ENCODE measurements at regions not wholly inside any gene's neighbourhood (a gene's known extent, or its start where the extent isn't known, plus 50 kb on each side); places are given as distances from the start of the nearest gene placed in this dataset.

GRCh38 chr15:37586976-37587375 lies 347.5 kb upstream of the TMCO5A start:
- no peak overlapping the region for H3K27ac ChIP-seq
- no peak for TF ChIP-seq CTCF (conservative IDR thresholded peaks at IDR 0.05)

- no peak overlapping the region for H3K27ac ChIP-seq
- no peak for TF ChIP-seq CTCF (conservative IDR thresholded peaks at IDR 0.05)
Measured at GRCh38 chr15:37594417-37594816, 340.0 kb upstream of the TMCO5A start.

GRCh38 chr15:37595426-37595970 lies 338.9 kb upstream of the TMCO5A start:
- no peak for TF ChIP-seq CTCF (conservative IDR thresholded peaks at IDR 0.05)
- no peak overlapping the region for H3K27ac ChIP-seq

GRCh38 chr15:37599156-37599555 lies 335.3 kb upstream of the TMCO5A start:
- H3K27ac ChIP-seq = no peak overlapping the region
- no peak for TF ChIP-seq CTCF (conservative IDR thresholded peaks at IDR 0.05)

- no peak overlapping the region for H3K27ac ChIP-seq
- no peak for TF ChIP-seq CTCF (conservative IDR thresholded peaks at IDR 0.05)
Measured at GRCh38 chr15:37616215-37616614, 318.2 kb upstream of the TMCO5A start.

- H3K27ac ChIP-seq = no peak overlapping the region
- no peak for TF ChIP-seq CTCF (conservative IDR thresholded peaks at IDR 0.05)
Measured at GRCh38 chr15:37618353-37618752, 316.1 kb upstream of the TMCO5A start.

GRCh38 chr15:37619358-37620042 lies 314.9 kb upstream of the TMCO5A start:
- TF ChIP-seq CTCF (conservative IDR thresholded peaks at IDR 0.05) = no peak
- no peak overlapping the region for H3K27ac ChIP-seq

Data from VCaP (cell line).